ENCODE measurements at regions not wholly inside any gene's neighbourhood (a gene's known extent, or its start where the extent isn't known, plus 50 kb on each side); places are given as distances from the start of the nearest gene placed in this dataset.

GRCh38 chr1:60387175-60387574 lies 313.6 kb upstream of the C1orf87 start:
- Histone ChIP-seq H2AFZ (ENCODE audit: low read depth, low read length, poor library complexity, severe bottlenecking) (no peak overlapping the region), H3K4me1 (ENCODE audit: control insufficient read depth in 1 of 2, insufficient read depth in 2 of 2, low read length in 2 of 2) (no peaks in the 10 kb centered on the region), H3K9me2 (ENCODE audit: insufficient read depth) (no peaks in the 10 kb centered on the region), H3K27me3 (ENCODE audit: insufficient read depth, low read length) (no peaks in the 10 kb centered on the region; the same call in 1 of the 2 replicates), H3K36me3 (ENCODE audit: control insufficient read depth in 1 of 2, insufficient read depth in 2 of 2, low read length in 2 of 2) (no peaks in the 10 kb centered on the region; a peak in 1 of 4 replicates), H4K20me1 (ENCODE audit: insufficient read depth) (no peaks in the 10 kb centered on the region), H3K79me2 (ENCODE audit: insufficient read depth, low read length) (no peaks in the 10 kb centered on the region), H3K4me2 (ENCODE audit: low read length) (no peak overlapping the region), H3K9me3 (ENCODE audit: control insufficient read depth in 1 of 2, insufficient read depth in 1 of 2, low read depth in 1 of 2, low read length in 2 of 2) (no peaks in the 10 kb centered on the region), H3K4me3 (replicated peaks in 1 of 2; ENCODE audit: low read depth in 1 of 2, low read length in 2 of 2) (no peak overlapping the region), H3K9ac (ENCODE audit: low read length) (no peak overlapping the region), H3K27ac (ENCODE audit: low read depth, low read length) (no peak overlapping the region)
- ChIA-PET RAD21 (ENCODE audit: low non-redundant PET in 1 of 2, low total read pairs in 2 of 2, uncharacterized antibody in 2 of 2, unreplicated experiment in 2 of 2) (no interaction called here), CTCF (no interaction called here), POLR2A (no interaction called here)
- TF ChIP-seq SRF (IDR thresholded peaks at IDR 0.05; ENCODE audit: low read depth) (no peak), REST (IDR thresholded peaks at IDR 0.05; ENCODE audit: low read depth) (no peak), POLR2AphosphoS5 (IDR thresholded peaks at IDR 0.05; ENCODE audit: low read depth, low read length) (no peak), POLR2A (IDR thresholded peaks at IDR 0.05; ENCODE audit: borderline replicate concordance, extremely low read depth, insufficient read depth, insufficient read length) (no peak), SIN3A (IDR thresholded peaks at IDR 0.05; ENCODE audit: low read depth) (no peak), YY1 (IDR thresholded peaks at IDR 0.05; ENCODE audit: extremely low read depth, insufficient replicate concordance, low read depth, low read length) (no peak), SP1 (IDR thresholded peaks at IDR 0.05; ENCODE audit: low read depth) (no peak), CEBPB (IDR thresholded peaks at IDR 0.05; ENCODE audit: low read depth) (no peak), CTCF (IDR thresholded peaks at IDR 0.05 in 2 of 3, conservative IDR thresholded peaks at IDR 0.05 in 1 of 3; ENCODE audit: borderline replicate concordance in 1 of 3, insufficient read depth in 1 of 3, low read depth in 2 of 3, low read length in 2 of 3) (no peak), RAD21 (IDR thresholded peaks at IDR 0.05; ENCODE audit: low read depth) (no peak), CBX3 (IDR thresholded peaks at IDR 0.05; ENCODE audit: low read depth) (no peak), ELF1 (IDR thresholded peaks at IDR 0.05; ENCODE audit: borderline replicate concordance, low read depth) (no peak), ZBTB33 (IDR thresholded peaks at IDR 0.05; ENCODE audit: extremely low read depth, insufficient replicate concordance, low read length) (no peak), MAX (IDR thresholded peaks at IDR 0.05) (no peak), ATF3 (IDR thresholded peaks at IDR 0.05) (no peak), ZNF274 (IDR thresholded peaks at IDR 0.05; ENCODE audit: low read depth, low read length) (no peak), EGR1 (IDR thresholded peaks at IDR 0.05; ENCODE audit: low read depth) (no peak), JUND (IDR thresholded peaks at IDR 0.05) (no peak)
- DNase-seq (ENCODE audit: low read depth, low spot score) (no peak), ATAC-seq (no peak)
- intact Hi-C loops (cut with micrococcal nuclease), result no loop called here
- BruUV-seq (replicated peaks), result no TSS peak

Measured in HCT116 (cell line).